Peyer's patch (tissue), 4 donors: ENCODE measurements at regions not wholly inside any gene's neighbourhood (a gene's known extent, or its start where the extent isn't known, plus 50 kb on each side); places are given as distances from the start of the nearest gene placed in this dataset.

Experiments used
- DNase-seq, 3 donors: peaks; one replicate each; pipeline ENCODE4 v3.0.0-alpha.2; 2017 to 2019
- H3K27ac ChIP-seq, 4 donors: fragments of 200-600 bp; sonication (generic); one replicate each; pipeline ENCODE4 v1.5.1; 2016 to 2019
- H3K27me3 ChIP-seq, 2 donors: fragments of 200-600 bp; sonication (generic); one replicate each; pipeline ENCODE4 v1.5.1; 2019
- H3K36me3 ChIP-seq, 3 donors: fragments of 200-600 bp; sonication (generic); one replicate each; pipeline ENCODE4 v1.5.1; 2016 to 2019
- H3K4me1 ChIP-seq, 4 donors: fragments of 200-600 bp; sonication (generic); one replicate each; pipeline ENCODE4 v1.5.1; 2016 to 2019
- H3K4me3 ChIP-seq, 4 donors: fragments of 200-600 bp; sonication (generic); 1 replicate in 3 of 4; 2 replicates in 1 of 4; pipeline ENCODE4 v1.5.1; 2016 to 2019; ENCODE audit warnings: mild to moderate bottlenecking in 1 of 4
- H3K9me3 ChIP-seq, 4 donors: fragments of 200-600 bp; sonication (generic); one replicate each; pipeline ENCODE4 v1.5.1; 2016 to 2019; ENCODE audit warnings: mild to moderate bottlenecking in 1 of 4
- CTCF ChIP-seq, 6 experiments: fragments of 450-650 bp in 4 of 6; fragments of 200-600 bp in 2 of 6; sonication (generic) in 1 of 6; IDR thresholded peaks; one replicate each; pipeline ENCODE4 v1.5.1; 2017 to 2019; ENCODE audit warnings: antibody characterized with exemption in 6 of 6, mild to moderate bottlenecking in 3 of 6, moderate library complexity in 1 of 6
- POLR2A ChIP-seq, 2 donors: fragments of 450-650 bp; IDR thresholded peaks; one replicate each; pipeline ENCODE4 v1.5.1; 2017; ENCODE audit warnings: antibody characterized with exemption in 2 of 2, mild to moderate bottlenecking in 2 of 2, moderate library complexity in 2 of 2

GRCh38 chr1:112242470-112242869 lies 153.5 kb upstream of the CTTNBP2NL start:
- H3K4me3 ChIP-seq = no peak overlapping the region
- H3K4me1 ChIP-seq = no peaks in the 10 kb centered on the region
- no peaks in the 10 kb centered on the region for H3K27me3 ChIP-seq
- no peak for DNase-seq
- no peaks in the 10 kb centered on the region for H3K9me3 ChIP-seq
- TF ChIP-seq POLR2A (IDR thresholded peaks at IDR 0.05) (no peak), CTCF (IDR thresholded peaks at IDR 0.05) (no peak)
- H3K36me3 ChIP-seq = no peaks in the 10 kb centered on the region
- no peak overlapping the region for H3K27ac ChIP-seq

DNA sequence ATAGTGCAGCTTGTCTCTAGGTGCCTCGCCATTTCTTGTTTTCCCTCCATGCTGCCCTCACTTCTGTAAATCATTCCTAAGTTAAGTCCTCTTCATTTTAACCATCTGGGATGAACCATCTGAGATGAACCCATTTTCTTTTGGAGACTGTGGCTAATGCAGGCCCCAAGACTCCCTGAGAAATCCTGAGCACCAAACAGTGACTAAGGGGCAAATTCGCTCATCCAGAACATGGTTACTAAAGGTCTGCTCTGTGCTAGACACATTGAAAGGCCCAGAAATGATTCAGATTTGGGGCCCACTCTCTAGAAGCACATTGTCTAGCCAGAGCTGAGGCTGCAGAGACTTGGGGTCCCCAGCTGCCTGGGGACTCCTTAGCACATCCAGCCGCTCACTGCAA lies 151.9 kb upstream of the CTTNBP2NL start:
- TF ChIP-seq CTCF (IDR thresholded peaks at IDR 0.05) = no peak
- no peak for TF ChIP-seq POLR2A (IDR thresholded peaks at IDR 0.05)
- no peak for DNase-seq

GRCh38 chr1:112245114-112245513 lies 150.9 kb upstream of the CTTNBP2NL start:
- no peaks in the 10 kb centered on the region for H3K9me3 ChIP-seq
- TF ChIP-seq POLR2A (IDR thresholded peaks at IDR 0.05) = no peak
- no peak for TF ChIP-seq CTCF (IDR thresholded peaks at IDR 0.05)
- no peak overlapping the region for H3K4me3 ChIP-seq
- DNase-seq = no peak
- no peaks in the 10 kb centered on the region for H3K4me1 ChIP-seq
- no peaks in the 10 kb centered on the region for H3K27me3 ChIP-seq
- no peaks in the 10 kb centered on the region for H3K36me3 ChIP-seq
- H3K27ac ChIP-seq = no peak overlapping the region

More for the DNA sequence above, 151.9 kb upstream of the CTTNBP2NL start:
- Histone ChIP-seq H3K4me3 (no peak overlapping the region), H3K4me1 (no peaks in the 10 kb centered on the region), H3K36me3 (no peaks in the 10 kb centered on the region), H3K9me3 (no peaks in the 10 kb centered on the region), H3K27me3 (no peaks in the 10 kb centered on the region), H3K27ac (no peak overlapping the region)

- Histone ChIP-seq H3K4me3 (no peak overlapping the region), H3K4me1 (no peaks in the 10 kb centered on the region), H3K27ac (no peak overlapping the region), H3K27me3 (no peaks in the 10 kb centered on the region), H3K36me3 (no peaks in the 10 kb centered on the region), H3K9me3 (no peaks in the 10 kb centered on the region)
- no peak for TF ChIP-seq POLR2A (IDR thresholded peaks at IDR 0.05)
- TF ChIP-seq CTCF (IDR thresholded peaks at IDR 0.05) = no peak
- no peak for DNase-seq
These were observed 148.9 kb upstream of the CTTNBP2NL start for GRCh38 chr1:112247036-112247597.

GRCh38 chr1:112247961-112248360 lies 148.1 kb upstream of the CTTNBP2NL start:
- Histone ChIP-seq H3K4me1 (no peaks in the 10 kb centered on the region), H3K4me3 (no peak overlapping the region), H3K36me3 (no peaks in the 10 kb centered on the region), H3K27ac (no peak overlapping the region), H3K9me3 (no peaks in the 10 kb centered on the region), H3K27me3 (no peaks in the 10 kb centered on the region)
- TF ChIP-seq POLR2A (IDR thresholded peaks at IDR 0.05) = no peak
- TF ChIP-seq CTCF (IDR thresholded peaks at IDR 0.05) = no peak
- DNase-seq = no peak

DNA sequence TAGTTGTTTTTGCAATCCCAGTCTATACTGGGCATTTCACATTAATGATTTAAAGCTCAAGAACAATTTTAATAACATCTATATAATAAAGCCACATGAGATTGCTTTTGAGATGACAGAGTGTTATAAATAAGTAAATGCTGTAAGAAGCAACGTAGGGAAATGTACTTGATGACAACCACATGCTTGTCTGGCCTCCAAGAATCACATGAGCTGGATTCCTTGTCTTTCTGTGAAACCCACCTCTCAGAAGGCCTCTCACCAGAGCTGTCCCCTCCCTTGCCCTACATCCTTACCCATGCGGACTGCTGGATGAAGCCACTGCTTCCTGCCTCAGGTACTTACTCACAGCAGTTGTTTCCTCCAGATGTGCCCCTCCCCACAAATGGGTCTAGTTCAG lies 145.1 kb upstream of the CTTNBP2NL start:
- no peaks in the 10 kb centered on the region for H3K27me3 ChIP-seq
- H3K4me3 ChIP-seq = no peak overlapping the region
- no peak for DNase-seq
- TF ChIP-seq POLR2A (IDR thresholded peaks at IDR 0.05) = no peak
- no peak for TF ChIP-seq CTCF (IDR thresholded peaks at IDR 0.05)
- H3K27ac ChIP-seq = no peak overlapping the region
- no peaks in the 10 kb centered on the region for H3K36me3 ChIP-seq
- no peaks in the 10 kb centered on the region for H3K4me1 ChIP-seq
- H3K9me3 ChIP-seq = no peaks in the 10 kb centered on the region
